ENCODE measurements at regions not wholly inside any gene's neighbourhood (a gene's known extent, or its start where the extent isn't known, plus 50 kb on each side); places are given as distances from the start of the nearest gene placed in this dataset.

DNA sequence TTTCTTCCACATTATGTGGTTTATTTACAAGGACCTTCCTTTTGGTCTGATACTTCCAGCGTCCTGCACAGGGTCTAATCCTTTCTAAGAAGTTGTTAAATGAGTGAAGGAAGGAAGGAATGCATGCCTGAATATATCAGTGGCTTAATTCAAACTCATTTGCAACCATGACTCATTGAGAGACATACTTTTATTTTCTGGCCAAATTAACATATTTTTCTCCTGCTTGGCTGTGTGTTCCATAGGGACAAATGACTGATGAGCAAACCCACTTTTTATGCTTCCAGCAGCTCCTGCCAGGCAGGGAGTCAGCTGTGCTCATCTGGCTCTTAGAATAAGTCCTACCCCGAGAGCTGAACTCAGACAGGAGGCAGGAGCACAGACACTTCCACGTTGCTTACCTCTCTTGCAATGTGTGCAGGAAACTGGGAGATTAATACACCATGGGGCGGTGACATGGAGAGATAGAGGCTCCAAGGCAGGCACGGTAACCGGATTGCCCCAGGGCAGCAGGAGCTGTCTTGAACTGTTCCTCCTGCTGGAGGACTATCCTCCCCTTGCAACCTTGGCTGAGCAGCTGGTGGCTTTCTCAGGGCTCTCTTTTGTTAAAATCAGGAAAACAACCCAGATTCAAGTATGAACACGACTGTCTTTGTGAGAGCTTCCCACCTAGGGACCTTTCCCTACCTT, 667.5 kb upstream of the HS6ST1 start (continued):
- no peak for TF ChIP-seq MXD4 (CRISPR knock-in tag; IDR thresholded peaks at IDR 0.05; ENCODE audit: borderline replicate concordance)
- no peak for TF ChIP-seq NFYB (CRISPR knock-in tag; conservative IDR thresholded peaks at IDR 0.05; ENCODE audit: low read depth)
- TF ChIP-seq TEAD4 (CRISPR knock-in tag; IDR thresholded peaks at IDR 0.05), result no peak
- no peak for TF ChIP-seq ZNF423 (CRISPR knock-in tag; IDR thresholded peaks at IDR 0.05)
- TF ChIP-seq, protein P1, sequence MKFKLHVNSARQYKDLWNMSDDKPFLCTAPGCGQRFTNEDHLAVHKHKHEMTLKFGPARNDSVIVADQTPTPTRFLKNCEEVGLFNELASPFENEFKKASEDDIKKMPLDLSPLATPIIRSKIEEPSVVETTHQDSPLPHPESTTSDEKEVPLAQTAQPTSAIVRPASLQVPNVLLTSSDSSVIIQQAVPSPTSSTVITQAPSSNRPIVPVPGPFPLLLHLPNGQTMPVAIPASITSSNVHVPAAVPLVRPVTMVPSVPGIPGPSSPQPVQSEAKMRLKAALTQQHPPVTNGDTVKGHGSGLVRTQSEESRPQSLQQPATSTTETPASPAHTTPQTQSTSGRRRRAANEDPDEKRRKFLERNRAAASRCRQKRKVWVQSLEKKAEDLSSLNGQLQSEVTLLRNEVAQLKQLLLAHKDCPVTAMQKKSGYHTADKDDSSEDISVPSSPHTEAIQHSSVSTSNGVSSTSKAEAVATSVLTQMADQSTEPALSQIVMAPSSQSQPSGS (CRISPR knock-in tag; IDR thresholded peaks at IDR 0.05; ENCODE audit: borderline replicate concordance, low read depth), result no peak

GRCh38 chr2:128986867-128987268, 668.2 kb upstream of the HS6ST1 start:
- no peaks in the 10 kb centered on the region for H3K36me3 Mint-ChIP-seq
- DNase-seq (ENCODE audit: low spot score), result no peak
- no peak overlapping the region for H3K4me3 Mint-ChIP-seq
- TF ChIP-seq, protein P2, sequence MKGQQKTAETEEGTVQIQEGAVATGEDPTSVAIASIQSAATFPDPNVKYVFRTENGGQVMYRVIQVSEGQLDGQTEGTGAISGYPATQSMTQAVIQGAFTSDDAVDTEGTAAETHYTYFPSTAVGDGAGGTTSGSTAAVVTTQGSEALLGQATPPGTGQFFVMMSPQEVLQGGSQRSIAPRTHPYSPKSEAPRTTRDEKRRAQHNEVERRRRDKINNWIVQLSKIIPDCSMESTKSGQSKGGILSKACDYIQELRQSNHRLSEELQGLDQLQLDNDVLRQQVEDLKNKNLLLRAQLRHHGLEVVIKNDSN (CRISPR knock-in tag; IDR thresholded peaks at IDR 0.05), result no peak
- TF ChIP-seq SMAD3 (CRISPR knock-in tag; IDR thresholded peaks at IDR 0.05; ENCODE audit: borderline replicate concordance) (no peak), ZBTB43 (CRISPR knock-in tag; IDR thresholded peaks at IDR 0.05) (no peak), ELF4 (CRISPR knock-in tag; IDR thresholded peaks at IDR 0.05; ENCODE audit: low read depth) (no peak), ZNF423 (CRISPR knock-in tag; IDR thresholded peaks at IDR 0.05) (no peak), TCF7 (CRISPR knock-in tag; IDR thresholded peaks at IDR 0.05; ENCODE audit: low read depth) (no peak), NFATC4 (CRISPR knock-in tag; IDR thresholded peaks at IDR 0.05) (no peak), MAX (CRISPR knock-in tag; IDR thresholded peaks at IDR 0.05) (no peak), CREB1 (CRISPR knock-in tag; IDR thresholded peaks at IDR 0.05) (no peak), E2F5 (CRISPR knock-in tag; IDR thresholded peaks at IDR 0.05) (no peak)
- H3K9me3 Mint-ChIP-seq, result peaks cover 8% of the 10 kb centered on the region
- H3K27me3 Mint-ChIP-seq (ENCODE audit: low read depth), result no peaks in the 10 kb centered on the region; the same call in 1 of the 2 replicates
- ATAC-seq, result no peak
- POLR2A ChIA-PET, result no interaction called here
- CTCF ChIA-PET, result interaction anchor here (0.7 kb wide), 1 partner anchor 266 kb away, joined by 3 read pairs; no protein-coding TSS in a partner anchor
- H3K4me1 Mint-ChIP-seq, result peaks cover 7% of the 10 kb centered on the region
- H3K27ac Mint-ChIP-seq, result no peak overlapping the region

DNA sequence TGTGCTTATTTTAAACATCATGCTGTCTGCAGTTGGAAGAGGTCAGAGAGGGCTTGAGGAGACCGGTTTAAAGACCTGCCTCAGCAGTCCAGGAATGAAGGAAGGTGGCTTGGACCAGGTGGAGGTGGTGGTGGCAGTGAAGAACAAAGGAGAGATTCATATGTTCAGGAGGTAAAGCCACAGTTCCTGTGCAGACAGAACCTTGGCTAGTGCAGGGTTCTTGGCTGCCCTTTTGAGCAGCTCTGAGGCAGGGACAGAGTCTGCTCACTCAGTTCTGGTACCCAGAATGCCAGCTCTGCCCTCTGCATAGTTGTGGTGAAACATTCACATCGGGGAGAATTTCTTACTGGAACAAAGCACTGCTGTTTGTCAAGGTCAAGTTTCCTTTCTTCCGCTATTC, 669.7 kb upstream of the HS6ST1 start:
- Mint-ChIP-seq H3K4me1 (peaks cover 7% of the 10 kb centered on the region), H3K9me3 (peaks cover 13% of the 10 kb centered on the region), H3K27ac (no peak overlapping the region), H3K4me3 (no peak overlapping the region), H3K27me3 (ENCODE audit: low read depth) (no peaks in the 10 kb centered on the region; the same call in 1 of the 2 replicates), H3K36me3 (no peaks in the 10 kb centered on the region)
- CTCF ChIA-PET, result no interaction called here
- no peak for DNase-seq (ENCODE audit: low spot score)
- POLR2A ChIA-PET, result no interaction called here
- ATAC-seq, result no peak
- TF ChIP-seq ZNF138 (CRISPR knock-in tag; conservative IDR thresholded peaks at IDR 0.05), result no peak
- TF ChIP-seq TP53 (CRISPR knock-in tag; IDR thresholded peaks at IDR 0.05), result no peak
- TF ChIP-seq MXD4 (CRISPR knock-in tag; IDR thresholded peaks at IDR 0.05; ENCODE audit: borderline replicate concordance), result no peak
- TF ChIP-seq TEAD4 (CRISPR knock-in tag; IDR thresholded peaks at IDR 0.05), result no peak
- TF ChIP-seq ZNF232 (CRISPR knock-in tag; IDR thresholded peaks at IDR 0.05), result no peak
- TF ChIP-seq, protein P3, sequence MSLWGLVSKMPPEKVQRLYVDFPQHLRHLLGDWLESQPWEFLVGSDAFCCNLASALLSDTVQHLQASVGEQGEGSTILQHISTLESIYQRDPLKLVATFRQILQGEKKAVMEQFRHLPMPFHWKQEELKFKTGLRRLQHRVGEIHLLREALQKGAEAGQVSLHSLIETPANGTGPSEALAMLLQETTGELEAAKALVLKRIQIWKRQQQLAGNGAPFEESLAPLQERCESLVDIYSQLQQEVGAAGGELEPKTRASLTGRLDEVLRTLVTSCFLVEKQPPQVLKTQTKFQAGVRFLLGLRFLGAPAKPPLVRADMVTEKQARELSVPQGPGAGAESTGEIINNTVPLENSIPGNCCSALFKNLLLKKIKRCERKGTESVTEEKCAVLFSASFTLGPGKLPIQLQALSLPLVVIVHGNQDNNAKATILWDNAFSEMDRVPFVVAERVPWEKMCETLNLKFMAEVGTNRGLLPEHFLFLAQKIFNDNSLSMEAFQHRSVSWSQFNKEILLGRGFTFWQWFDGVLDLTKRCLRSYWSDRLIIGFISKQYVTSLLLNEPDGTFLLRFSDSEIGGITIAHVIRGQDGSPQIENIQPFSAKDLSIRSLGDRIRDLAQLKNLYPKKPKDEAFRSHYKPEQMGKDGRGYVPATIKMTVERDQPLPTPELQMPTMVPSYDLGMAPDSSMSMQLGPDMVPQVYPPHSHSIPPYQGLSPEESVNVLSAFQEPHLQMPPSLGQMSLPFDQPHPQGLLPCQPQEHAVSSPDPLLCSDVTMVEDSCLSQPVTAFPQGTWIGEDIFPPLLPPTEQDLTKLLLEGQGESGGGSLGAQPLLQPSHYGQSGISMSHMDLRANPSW (CRISPR knock-in tag; conservative IDR thresholded peaks at IDR 0.05; ENCODE audit: low read depth), result no peak
- TF ChIP-seq ATF1 (CRISPR knock-in tag; IDR thresholded peaks at IDR 0.05), result no peak
- no peak for TF ChIP-seq AFF4 (CRISPR knock-in tag; IDR thresholded peaks at IDR 0.05; ENCODE audit: borderline replicate concordance)
- TF ChIP-seq CREM (CRISPR knock-in tag; IDR thresholded peaks at IDR 0.05), result no peak
- no peak for TF ChIP-seq HMGA2 (CRISPR knock-in tag; IDR thresholded peaks at IDR 0.05)
- no peak for TF ChIP-seq JUN (CRISPR knock-in tag; IDR thresholded peaks at IDR 0.05)
